NCI-H446 (cell line): ENCODE measurements at regions not wholly inside any gene's neighbourhood (a gene's known extent, or its start where the extent isn't known, plus 50 kb on each side); places are given as distances from the start of the nearest gene placed in this dataset.
A peak's percentile ranks its signal among the peaks of the same experiment; 100 is the strongest.

ENCODE experiments used
- DNase-seq, 2 experiments: peaks; one replicate each; lab custom pipeline; 2025; lab: John Stamatoyannopoulos, UW

DNA sequence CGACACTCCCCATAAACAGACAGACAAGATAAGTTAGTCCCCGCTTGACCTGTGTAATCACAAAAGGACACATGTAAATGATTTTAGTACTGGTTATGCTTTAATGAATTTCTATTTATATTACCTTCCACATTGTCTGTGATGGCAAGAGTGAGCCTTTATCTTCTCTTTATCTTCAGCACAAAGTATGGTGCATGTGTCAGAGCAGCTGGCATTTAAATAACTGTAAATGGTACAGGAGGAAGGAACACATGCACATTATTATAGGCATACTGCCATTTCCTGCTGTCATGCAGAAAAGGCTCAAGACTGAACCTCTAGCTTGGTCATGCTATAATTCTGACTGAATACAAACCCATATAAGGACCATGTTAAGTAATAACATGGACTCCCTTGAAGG is 1342.7 kb upstream of the TENM4 start:
- DNase-seq, result no peak

DNA sequence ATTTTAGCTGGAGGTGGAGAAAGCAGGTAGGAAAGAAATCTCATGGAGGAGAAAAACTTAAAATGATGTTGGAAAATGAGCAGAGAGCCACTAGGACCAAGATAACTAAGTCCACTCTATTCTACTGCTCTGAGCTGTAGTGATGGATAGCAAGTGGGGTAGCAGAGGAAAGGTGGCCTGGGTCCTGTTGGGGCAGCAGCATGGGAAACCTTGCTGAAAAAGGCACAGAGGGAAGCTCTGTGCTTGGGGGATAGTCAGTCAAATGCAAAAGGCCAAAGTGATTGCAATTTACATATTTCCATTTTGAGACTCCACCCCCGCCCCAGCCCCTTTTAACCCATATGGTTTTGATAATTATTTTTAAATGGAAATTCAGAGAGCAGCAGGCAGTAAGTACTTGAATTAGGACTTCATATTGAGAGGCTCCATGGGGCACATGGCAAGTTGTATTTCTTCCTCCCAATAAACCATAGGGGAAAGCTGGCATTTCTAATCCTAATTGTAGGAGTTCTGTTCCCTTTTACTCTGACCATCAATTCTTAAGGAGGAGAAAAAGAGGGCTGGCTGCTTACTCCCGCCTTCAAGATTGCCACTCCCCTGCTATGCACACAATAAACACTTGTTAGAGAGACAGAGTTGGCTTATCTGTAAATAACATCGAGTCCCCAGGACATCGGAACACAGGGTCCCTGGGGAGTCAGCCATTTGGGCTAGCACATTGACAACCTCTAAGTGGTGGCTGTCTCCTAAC is 1341.5 kb upstream of the TENM4 start:
- no peak for DNase-seq

DNA sequence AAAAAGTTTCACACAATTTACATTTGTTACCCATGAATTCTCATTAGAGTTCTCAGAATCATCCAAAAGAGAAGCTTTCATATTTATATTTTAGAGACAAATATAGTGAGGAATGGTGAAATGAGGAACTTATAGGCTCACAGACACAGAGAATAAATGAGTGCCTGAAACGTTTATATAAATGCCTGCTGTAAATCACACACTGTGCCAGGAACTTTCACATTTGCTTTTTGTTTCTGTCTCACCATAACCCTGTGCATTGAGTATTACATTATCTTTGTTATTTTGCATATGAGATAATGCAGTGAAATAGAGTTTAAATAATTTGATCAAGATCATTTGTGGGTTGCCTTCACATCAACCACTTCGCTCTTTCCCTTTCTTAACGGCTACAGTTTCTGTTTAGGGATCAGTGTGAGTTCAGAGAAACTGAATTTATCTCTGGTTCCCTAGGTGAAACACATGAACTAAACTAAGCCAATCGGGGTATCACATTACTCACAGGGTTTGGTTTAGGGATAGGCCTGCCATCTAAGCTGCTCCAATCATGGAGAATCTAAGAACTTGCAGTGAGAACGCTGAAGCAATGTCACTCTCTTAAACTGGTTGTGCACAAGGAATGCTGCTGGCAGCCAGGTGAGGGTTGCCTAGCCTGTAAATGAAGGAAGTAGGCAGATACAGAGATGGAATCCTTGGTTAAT is 1339.2 kb upstream of the TENM4 start:
- DNase-seq, result no peak

DNA sequence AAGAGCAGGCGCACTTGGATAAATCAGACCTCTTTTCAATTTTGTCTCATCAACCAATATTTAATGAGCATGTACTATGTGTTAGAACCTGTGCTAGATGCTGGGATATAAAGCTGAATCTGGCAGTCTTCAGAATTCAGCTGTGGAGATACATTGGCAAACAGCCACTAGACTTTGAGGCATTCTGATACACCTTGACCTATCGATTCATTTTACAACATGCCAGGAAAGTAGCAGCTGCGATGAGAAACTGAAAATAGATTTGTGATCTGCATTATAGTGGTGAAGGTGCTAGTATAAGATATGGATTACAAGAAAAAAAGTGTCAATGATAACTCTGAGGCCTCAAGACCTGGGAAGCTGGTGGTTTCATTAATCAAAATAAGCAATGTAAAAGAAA is 1338.1 kb upstream of the TENM4 start:
- DNase-seq, result no peak

DNA sequence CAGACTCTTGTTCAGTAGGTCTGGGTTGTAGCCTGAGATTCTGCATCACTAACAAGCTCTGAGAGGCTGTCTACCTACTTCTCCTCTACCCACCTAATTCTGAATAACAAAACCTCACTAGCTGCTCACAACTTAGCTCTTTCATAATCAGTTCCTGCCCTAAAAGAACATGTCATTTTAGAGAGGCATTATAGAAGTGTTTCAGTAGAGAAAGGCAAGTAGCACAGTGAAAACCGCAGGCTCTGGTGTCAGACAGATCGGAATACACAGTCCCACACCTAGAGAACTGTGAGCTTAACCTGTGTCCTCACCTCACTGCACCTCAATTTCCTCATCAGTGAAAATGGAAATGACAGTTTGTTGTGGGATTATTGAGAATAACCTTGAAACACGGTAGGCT is 1337.6 kb upstream of the TENM4 start:
- DNase-seq, result no peak

DNA sequence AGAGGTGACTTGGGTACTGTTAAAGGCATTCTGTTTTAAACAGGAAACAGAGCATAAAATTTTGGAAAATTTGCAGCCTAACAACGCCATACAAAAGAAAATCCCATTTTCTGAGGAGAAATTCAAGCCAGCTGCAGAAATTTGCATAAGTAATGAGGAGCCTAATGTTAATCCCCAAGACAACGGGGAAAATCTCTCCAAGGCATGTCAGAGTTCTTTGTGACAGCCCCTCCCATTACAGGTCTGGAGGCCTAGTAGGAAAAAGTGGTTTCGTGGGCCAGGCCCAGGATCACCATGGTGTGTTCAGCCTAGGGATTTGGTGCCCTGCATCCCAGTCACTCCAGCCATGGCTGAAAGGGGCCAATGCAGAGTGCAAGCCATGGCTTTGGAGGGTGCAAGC is 1333.1 kb upstream of the TENM4 start:
- DNase-seq, result no peak

DNA sequence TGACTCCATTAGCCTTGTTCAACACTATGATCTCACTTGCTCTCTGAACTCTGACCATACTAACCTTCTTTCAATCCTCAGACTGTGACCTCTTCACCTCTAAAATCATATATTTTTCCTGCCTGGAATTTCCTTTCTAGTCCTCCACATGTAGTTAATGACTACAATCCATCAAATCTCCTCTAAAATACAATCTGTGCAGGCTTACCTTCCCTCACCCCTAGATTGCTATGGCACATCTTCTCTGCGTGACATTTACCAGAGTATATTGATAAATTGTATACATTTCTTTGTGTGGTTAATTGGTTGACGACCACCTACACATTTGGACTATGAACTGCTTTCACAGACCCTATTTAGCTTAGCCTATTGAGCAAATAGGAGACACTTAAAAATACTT is 1330.2 kb upstream of the TENM4 start:
- DNase-seq, result no peak

DNA sequence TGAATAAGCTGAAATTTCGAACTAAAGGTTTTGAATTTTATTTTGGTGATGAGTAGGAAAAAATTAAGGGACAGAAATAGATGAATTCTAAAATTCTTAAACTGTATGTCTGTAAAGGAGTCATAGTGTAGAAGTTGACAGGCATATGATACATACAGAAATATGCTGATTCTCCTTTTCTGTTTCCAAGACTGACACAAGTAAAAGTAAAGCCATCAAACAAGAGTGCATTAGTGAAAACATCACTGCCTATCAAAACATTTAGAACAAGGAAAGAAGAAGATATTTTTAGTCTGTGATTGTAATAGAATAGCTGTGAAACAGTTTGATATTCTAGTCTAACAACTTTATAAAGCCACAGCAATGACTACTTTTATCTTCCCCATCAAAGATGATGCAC is 1318.0 kb upstream of the TENM4 start:
- DNase-seq, result no peak

DNA sequence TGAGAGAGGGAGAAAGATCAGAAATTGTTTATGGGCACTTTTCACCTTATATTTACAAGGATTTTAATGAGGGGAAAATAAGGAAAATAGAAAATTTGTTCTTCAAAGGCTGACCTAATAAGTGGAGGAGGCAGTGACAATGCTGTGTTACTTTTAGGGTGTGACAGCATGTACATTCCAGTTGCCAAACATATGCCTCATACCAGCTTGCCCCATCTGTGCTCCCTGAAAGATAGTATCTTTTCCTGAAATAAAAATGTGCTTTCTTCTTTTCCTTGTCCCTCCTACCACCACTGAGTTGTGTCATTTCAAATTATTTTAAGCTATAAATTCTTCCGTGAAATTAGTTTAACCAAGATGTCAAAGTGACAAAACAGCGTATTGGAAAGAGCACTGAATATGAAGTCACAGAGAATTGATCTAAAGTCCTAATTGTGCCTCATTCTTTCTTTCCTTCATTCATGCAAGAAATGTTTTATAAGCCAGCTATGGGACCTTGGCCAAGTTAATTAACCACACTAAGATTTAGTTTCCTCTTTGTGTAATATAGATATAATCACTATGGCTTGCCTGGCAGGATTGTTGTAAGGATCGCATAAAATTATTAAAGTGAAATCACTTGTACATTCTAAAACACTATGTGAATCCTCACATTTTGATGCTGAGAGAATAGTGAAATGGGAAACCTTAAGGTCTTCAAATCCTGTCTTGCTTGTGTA is 1307.5 kb upstream of the TENM4 start:
- DNase-seq, result peak in 1 of 2 experiments; percentile 11

DNA sequence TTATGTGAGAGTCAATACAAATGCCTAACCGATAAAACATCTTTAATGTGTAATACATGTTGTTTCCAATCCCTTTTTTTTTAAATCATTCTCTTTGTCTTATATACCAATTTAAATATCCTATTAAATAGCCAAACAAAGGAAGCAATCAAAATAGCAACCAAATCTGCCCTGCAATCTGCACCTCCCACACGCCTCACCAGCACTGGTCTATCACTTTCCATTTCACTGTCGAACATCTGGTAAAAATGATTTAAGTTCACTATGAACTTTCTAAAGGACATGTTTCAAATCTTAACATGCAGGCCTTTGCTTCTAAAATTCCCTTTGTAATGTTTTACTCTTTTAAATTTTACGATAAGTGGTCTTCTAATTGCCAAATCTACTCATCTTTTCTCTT is 1305.5 kb upstream of the TENM4 start:
- no peak for DNase-seq

DNA sequence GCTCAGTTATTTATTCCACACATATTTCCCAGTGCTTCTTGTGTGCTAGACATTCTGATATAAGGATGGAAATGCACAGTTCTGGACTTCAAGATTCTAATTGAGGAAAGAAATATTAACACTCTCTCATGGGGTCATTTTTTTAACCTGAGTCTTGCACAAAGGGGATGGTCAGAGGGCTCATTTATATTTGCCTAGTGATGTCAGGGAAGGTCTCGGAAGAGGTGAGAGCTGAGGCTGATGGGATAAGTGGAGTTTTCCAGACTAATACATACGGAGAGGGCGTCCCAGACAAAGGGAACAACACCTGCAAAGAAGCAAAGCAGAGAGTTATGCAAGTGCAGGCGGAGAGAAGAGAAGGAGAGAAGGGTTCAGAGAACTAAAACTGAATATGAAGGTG is 1304.6 kb upstream of the TENM4 start:
- no peak for DNase-seq

DNA sequence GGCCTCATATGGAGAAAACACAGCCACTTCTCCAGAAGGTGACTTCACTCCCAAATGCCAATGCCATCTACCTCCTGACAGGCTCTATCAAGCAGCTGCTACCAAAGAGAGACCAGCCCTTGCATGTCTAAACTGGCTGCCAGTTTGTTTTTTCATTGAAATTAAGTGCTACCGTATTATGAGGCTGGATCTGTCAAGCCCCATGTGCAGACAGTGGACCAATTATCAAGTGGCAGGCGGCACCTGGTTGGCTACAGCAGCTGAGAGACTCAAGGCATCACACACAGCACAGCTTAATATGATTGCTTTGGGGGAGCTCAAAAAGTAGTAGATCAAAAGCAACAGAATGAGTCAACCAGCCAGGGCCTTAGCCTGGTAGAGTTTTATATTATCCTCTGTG is 1293.0 kb upstream of the TENM4 start:
- peak in 1 of 2 experiments; percentile 33 for DNase-seq

DNA sequence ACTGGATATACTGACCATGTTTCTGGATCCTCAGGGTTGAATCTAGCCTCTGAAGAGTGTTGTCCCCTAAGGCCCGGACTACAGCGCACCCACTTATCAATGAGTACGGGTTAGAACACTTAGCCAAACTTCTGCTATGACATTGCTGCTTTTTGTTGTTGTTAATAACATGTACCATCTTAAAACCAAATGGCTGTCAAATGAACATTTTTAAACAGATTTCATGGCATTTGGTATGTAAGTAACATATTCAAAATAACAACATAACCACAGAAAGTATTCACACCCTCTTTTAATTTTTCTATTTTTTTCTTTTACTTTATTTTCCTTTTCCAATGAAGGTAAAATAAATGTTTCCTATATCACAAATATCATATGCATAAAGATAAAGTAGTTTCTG is 1292.5 kb upstream of the TENM4 start:
- DNase-seq, result no peak

DNA sequence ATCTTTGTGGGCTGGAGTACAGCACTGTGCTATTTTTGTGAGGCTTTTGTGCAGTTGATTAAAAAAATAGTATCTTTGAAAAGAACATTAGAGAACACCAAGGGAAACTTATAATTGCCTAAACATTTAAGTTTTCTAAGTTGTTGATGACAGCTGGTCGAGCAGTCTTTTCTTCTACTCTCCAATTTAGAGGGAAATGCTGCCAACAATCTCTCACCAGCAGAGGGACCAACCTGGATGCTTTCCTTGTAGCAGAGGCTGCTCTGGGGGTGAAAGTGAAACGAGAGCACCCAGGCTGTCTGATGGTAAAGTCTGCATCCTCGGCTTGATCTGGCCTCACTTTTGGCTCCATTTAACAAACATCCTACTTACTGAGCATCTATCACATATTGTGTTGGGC is 1286.5 kb upstream of the TENM4 start:
- peak; percentile 56 to 68 for DNase-seq

DNA sequence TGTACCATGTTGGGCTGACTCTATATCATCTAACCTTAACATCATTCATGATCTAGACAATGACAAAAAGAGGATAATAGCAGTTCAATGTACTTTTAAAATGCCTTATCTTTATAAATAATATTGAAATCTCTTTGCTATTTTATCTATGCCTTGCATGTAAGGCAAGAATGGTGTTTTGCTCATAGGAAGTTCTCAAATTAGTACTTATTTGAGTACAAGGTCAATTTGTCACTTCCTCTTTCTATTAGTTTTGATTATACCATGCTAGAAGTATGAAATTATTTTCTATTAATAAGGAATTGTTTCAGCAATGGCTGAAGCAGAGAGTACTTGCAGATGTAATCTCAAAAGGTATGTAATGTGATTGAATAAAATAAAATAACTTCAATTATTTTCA is 1285.4 kb upstream of the TENM4 start:
- no peak for DNase-seq

DNA sequence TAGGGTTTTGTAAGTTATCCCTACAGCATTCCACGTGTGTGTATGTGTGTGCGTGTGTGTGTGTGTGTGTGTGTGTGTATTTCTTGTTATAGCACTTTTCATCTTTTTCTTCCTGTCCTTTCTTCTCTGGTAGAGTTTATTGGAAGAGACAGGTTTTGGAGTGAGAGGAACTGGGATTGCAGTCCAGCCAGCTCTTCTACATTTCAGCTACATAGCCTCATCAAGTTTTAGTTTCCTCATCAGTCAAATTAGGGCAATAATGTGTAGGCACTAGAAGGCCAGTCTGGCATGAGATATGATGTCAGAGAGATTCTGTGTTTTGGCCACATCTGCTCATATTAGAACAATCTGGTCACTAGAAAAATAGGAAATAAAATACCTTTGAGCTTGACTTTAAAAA is 1283.5 kb upstream of the TENM4 start:
- DNase-seq, result peak in 1 of 2 experiments; percentile 12

DNA sequence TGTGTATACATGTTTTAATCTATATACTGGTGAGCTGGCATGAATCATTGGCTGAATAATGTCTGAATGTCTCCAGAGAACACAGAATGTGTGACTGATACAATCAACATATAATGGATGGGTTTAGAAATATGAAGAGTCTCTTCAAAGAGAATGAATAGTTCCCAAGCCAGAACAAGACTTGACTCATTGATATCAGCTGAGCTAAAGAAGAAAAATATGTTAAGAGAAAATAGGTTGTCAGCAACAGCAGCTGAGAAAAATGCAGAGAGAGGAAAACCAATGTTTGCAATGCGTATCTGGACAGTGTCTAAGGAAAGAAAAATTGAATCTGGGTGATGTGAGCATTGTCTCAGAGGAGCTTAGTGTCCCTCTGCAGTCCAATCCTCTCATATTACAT is 1281.8 kb upstream of the TENM4 start:
- DNase-seq, result no peak

DNA sequence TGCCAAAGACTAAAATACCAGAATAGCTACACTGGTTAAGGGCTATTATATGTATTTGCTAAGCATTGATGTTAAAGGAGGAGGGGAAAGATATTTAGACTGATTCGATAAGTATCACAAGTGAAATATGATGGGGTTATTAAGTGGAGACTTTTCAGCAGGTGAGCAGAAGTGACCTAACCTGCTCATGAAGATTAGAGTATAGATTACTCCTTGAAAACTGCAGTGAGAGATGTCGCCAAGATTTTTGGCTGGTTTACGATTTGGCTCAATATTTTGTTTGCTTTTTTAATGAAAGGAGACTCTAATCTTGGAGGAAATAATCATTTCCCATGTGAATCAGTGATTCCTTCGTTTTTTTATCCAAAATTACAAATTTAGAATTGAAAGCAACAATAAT is 1279.5 kb upstream of the TENM4 start:
- no peak for DNase-seq

DNA sequence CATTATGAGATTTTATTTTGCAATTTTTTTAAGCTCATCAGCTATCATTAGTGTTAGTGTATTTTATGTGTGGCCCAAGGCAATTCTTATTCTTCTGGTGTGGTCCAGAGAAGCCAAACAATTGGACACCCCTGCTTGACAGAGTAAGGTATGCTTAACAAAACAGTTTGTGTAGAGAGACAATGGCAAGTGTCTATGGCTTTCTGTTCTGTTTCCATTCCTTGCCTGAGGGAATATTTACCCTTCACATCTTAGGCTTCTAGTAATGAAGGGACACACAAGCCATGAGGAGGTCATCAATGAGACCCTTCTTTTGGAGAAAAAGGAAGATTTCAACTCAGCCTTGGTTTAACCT is 1278.4 kb upstream of the TENM4 start:
- DNase-seq, result no peak

DNA sequence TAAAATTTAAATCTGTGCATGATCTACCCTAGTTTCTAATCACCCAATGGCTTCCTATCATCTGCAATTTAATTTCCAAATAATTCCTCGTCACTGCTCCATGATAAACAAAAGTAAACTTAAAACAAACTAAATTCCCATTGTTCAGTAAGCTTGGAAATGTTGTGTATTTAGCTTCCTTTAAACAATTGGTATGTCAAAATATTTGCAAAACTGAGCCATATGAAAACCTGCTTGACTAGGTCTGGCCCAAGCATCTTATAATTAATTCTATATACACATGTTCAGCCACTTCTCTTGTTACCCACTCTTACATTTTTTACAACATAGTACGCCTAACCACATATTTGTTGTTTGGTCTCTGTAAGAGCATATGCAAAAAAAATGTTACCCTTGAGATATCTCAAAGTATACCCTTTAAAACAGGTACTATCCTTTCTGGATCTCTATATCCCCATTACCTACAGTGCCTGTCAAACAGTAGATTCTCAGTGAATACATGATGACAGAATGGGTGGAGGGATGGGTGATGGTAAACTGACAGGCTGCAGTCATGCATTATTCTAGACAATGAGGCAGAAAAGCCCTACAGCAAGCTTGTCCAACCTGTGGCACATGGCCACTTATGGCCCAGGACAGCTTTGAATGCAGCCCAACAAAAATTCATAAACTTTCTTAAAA is 1277.9 kb upstream of the TENM4 start:
- no peak for DNase-seq

DNA sequence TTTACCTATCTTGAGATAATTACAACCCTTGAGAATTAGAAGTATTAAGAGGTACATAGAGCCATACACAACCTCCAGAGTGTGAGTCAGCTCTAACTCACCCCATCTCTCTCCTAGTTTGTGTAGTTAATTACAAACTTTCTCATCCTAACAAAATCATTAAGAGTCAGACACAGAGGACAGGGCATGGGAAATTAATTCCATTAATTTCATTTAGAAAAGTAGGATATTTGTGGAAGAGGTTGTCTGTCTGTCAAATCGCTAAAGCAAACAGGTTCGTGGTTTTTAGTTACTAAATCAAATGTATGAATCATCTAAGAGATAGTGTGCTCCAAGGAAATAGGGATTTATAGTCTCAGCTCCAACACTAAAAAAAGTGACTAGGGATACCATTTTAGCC is 1261.4 kb upstream of the TENM4 start:
- DNase-seq, result no peak

DNA sequence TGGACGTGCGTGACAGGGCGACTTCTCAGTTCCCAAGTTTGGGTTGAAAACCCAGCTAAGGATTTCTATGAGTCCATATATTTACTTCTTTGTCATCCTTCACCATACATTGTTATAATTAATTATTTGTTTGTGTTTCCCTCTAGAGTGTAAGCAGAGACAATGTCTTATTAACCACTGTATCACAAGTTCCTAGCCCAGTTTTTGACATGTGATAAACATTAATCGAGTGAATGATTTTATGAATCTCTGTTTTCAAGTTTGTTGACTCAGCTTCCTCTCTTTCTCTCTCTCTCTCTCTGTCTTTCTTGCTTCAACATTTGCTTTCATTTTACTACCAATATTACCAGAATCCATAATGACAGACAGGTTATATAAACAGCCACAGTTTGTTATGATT is 1259.6 kb upstream of the TENM4 start:
- no peak for DNase-seq
